ENCODE measurements at regions not wholly inside any gene's neighbourhood (a gene's known extent, or its start where the extent isn't known, plus 50 kb on each side); places are given as distances from the start of the nearest gene placed in this dataset.

DNA sequence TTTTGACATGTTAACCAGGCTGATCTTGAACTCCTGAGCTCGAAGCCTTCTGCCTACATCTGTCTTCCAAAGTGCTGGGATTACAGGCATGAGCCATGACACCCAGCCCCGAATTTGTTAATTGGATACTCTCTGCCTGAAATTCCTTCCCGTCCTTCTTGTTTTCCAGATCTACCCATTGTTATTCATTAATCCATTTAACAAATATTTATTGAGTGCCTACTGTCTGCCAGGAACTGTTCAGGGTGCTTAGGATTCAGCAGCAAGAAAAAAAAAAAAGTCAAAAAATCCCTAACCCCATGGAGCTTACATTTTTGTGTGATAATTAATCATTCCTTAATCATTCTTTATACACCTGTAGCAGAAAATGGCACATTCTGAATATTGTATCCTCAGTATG lies 206.8 kb upstream of the FOXD3 start:
- TF ChIP-seq, protein P1, sequence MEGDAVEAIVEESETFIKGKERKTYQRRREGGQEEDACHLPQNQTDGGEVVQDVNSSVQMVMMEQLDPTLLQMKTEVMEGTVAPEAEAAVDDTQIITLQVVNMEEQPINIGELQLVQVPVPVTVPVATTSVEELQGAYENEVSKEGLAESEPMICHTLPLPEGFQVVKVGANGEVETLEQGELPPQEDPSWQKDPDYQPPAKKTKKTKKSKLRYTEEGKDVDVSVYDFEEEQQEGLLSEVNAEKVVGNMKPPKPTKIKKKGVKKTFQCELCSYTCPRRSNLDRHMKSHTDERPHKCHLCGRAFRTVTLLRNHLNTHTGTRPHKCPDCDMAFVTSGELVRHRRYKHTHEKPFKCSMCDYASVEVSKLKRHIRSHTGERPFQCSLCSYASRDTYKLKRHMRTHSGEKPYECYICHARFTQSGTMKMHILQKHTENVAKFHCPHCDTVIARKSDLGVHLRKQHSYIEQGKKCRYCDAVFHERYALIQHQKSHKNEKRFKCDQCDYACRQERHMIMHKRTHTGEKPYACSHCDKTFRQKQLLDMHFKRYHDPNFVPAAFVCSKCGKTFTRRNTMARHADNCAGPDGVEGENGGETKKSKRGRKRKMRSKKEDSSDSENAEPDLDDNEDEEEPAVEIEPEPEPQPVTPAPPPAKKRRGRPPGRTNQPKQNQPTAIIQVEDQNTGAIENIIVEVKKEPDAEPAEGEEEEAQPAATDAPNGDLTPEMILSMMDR (conservative IDR thresholded peaks at IDR 0.05; ENCODE audit: low read depth, low read length), result no peak
- TF ChIP-seq EZH2 (IDR thresholded peaks at IDR 0.05; ENCODE audit: borderline replicate concordance, low read depth, low read length, poor library complexity, severe bottlenecking), result no peak

All from A673 (cell line).